GM12878 (cell line): ENCODE measurements at regions not wholly inside any gene's neighbourhood (a gene's known extent, or its start where the extent isn't known, plus 50 kb on each side); places are given as distances from the start of the nearest gene placed in this dataset.

ENCODE experiments used
- CHD1 ChIP-seq: IDR thresholded peaks from 2 replicates; pipeline ENCODE4 v1.6.1; 2012; ENCODE audit warnings: low read depth, low read length, improper control_type of control experiment
- CHD4 ChIP-seq: fragments of 200-600 bp; sonication (generic); IDR thresholded peaks from 2 replicates; pipeline ENCODE4 v1.6.1; 2016; ENCODE audit warnings: mild to moderate bottlenecking
- CTCF ChIP-seq, 3 experiments: IDR thresholded peaks in 2 of 3; conservative IDR thresholded peaks in 1 of 3; 2 replicates each; pipeline ENCODE4 v1.5.1; 2011; ENCODE audit warnings: low read depth in 3 of 3, low read length in 3 of 3, mild to moderate bottlenecking in 3 of 3, control low read depth in 2 of 3, moderate library complexity in 2 of 3, inconsistent platforms in 1 of 3, mixed read lengths in 1 of 3; ENCODE audit not compliant: control insufficient read depth in 2 of 3, insufficient read depth in 1 of 3; ENCODE audit errors: extremely low read depth in 1 of 3
- ELK1 ChIP-seq: IDR thresholded peaks from 2 replicates; pipeline ENCODE4 v1.6.1; 2012; ENCODE audit warnings: low read depth, low read length, improper control_type of control experiment
- MAX ChIP-seq: IDR thresholded peaks from 2 replicates; pipeline ENCODE4 v1.6.1; 2012; ENCODE audit warnings: low read depth, low read length, improper control_type of control experiment
- NBN ChIP-seq: fragments of 450-650 bp; IDR thresholded peaks from 2 replicates; pipeline ENCODE4 v1.6.1; 2016
- NFIC ChIP-seq: IDR thresholded peaks from 2 replicates; pipeline ENCODE4 v1.6.1; 2012; ENCODE audit warnings: low read depth, mild to moderate bottlenecking, inconsistent platforms, low read length, moderate library complexity
- POLR2AphosphoS5 ChIP-seq: IDR thresholded peaks from 2 replicates; pipeline ENCODE4 v1.6.1; 2011; ENCODE audit warnings: mild to moderate bottlenecking, low read length, inconsistent platforms
- RAD21 ChIP-seq: IDR thresholded peaks from 2 replicates; pipeline ENCODE4 v1.6.1; 2011; ENCODE audit warnings: mild to moderate bottlenecking, low read depth, low read length, moderate library complexity; ENCODE audit not compliant: insufficient read depth
- REST ChIP-seq: IDR thresholded peaks from 2 replicates; pipeline ENCODE4 v1.6.1; 2012; ENCODE audit warnings: mild to moderate bottlenecking, low read depth, low read length
- SMAD1 ChIP-seq: fragments of 450-650 bp; IDR thresholded peaks from 2 replicates; pipeline ENCODE4 v1.6.1; 2018; ENCODE audit warnings: mild to moderate bottlenecking, low read depth; ENCODE audit not compliant: partially characterized antibody
- TAF1 ChIP-seq: IDR thresholded peaks from 2 replicates; pipeline ENCODE4 v1.6.1; 2011; ENCODE audit warnings: mild to moderate bottlenecking, low read depth, low read length, borderline replicate concordance

GRCh38 chr22:49458708-49459099 lies 369.0 kb downstream of the BRD1 start:
- TF ChIP-seq POLR2AphosphoS5 (no peak), RAD21 (no peak), NFIC (no peak), CTCF (IDR thresholded peaks at IDR 0.05 in 2 of 3, conservative IDR thresholded peaks at IDR 0.05 in 1 of 3; ENCODE audit: control insufficient read depth in 2 of 3, extremely low read depth in 1 of 3, insufficient read depth in 1 of 3, low read depth in 3 of 3, low read length in 3 of 3) (no peak), MAX (no peak), ELK1 (no peak), CHD1 (no peak), SMAD1 (no peak), REST (no peak), CHD4 (no peak), TAF1 (no peak), NBN (no peak)
